SK-N-SH (cell line): ENCODE measurements at regions not wholly inside any gene's neighbourhood (a gene's known extent, or its start where the extent isn't known, plus 50 kb on each side); places are given as distances from the start of the nearest gene placed in this dataset.

Source experiments
- CTCF ChIA-PET: fragments of 300-600, 350-600 bp; formaldehyde crosslinking; extraction: SDS; loops from one replicate; lab custom pipeline; 2021; lab: Yijun Ruan, JAX
- POLR2A ChIA-PET: fragments of 350-600 bp; sonication (Branson Sonifier 250); formaldehyde crosslinking; extraction: SDS; loops from one replicate; lab custom pipeline; 2020; ENCODE audit warnings: antibody characterized with exemption, inconsistent platforms; lab: Yijun Ruan, JAX
- DNase-seq: peaks from one replicate; pipeline ENCODE4 v3.0.0; 2012
- H2AFZ ChIP-seq: fragments of 200-600 bp; sonication (generic); 2 replicates; pipeline ENCODE4 v1.8.1; 2016; ENCODE audit warnings: antibody characterized with exemption, mild to moderate bottlenecking, low read depth
- H3F3A ChIP-seq: fragments of 200-600 bp; sonication (generic); replicated peaks from 2 replicates; pipeline ENCODE3; 2016; ENCODE audit warnings: antibody characterized with exemption, mild to moderate bottlenecking; ENCODE audit not compliant: insufficient read depth
- H3K27ac ChIP-seq, 2 experiments: fragments of 200-500 bp in 1 of 2; fragments of 200-600 bp in 1 of 2; sonication (Bioruptor generic) in 1 of 2; sonication (generic), shearing (Covaris generic) in 1 of 2; 2 replicates each; pipeline versions ENCODE4 v1.5.1 to v1.6.1; 2014 to 2016; ENCODE audit warnings: low read depth in 2 of 2, inconsistent platforms in 1 of 2, low read length in 1 of 2, mild to moderate bottlenecking in 1 of 2, mixed read lengths in 1 of 2
- H3K27me3 ChIP-seq: fragments of 200-600 bp; sonication (generic), shearing (Covaris generic); 2 replicates; pipeline ENCODE4 v1.6.1; 2016; ENCODE audit warnings: mixed run types; ENCODE audit not compliant: insufficient read depth
- H3K36me3 ChIP-seq, 2 experiments: fragments of 200-500 bp in 1 of 2; fragments of 200-600 bp in 1 of 2; sonication (Bioruptor generic) in 1 of 2; sonication (generic) in 1 of 2; replicated peaks in 1 of 2; 2 replicates each; pipeline versions ENCODE3 to v1.5.1; 2014 to 2016; ENCODE audit warnings: low read length in 1 of 2, mild to moderate bottlenecking in 1 of 2; ENCODE audit not compliant: insufficient read depth in 2 of 2, control insufficient read depth in 1 of 2
- H3K4me1 ChIP-seq, 2 experiments: fragments of 200-500 bp in 1 of 2; fragments of 200-600 bp in 1 of 2; sonication (Bioruptor generic) in 1 of 2; sonication (generic), shearing (Covaris generic) in 1 of 2; 2 replicates each; pipeline versions ENCODE4 v1.5.1 to v1.6.1; 2014 to 2016; ENCODE audit warnings: low read depth in 1 of 2, low read length in 1 of 2, mixed run types in 1 of 2; ENCODE audit not compliant: insufficient read depth in 2 of 2, control insufficient read depth in 1 of 2
- H3K4me2 ChIP-seq: fragments of 200-600 bp; sonication (generic), shearing (Covaris generic); 2 replicates; pipeline ENCODE4 v1.6.1; 2017; ENCODE audit warnings: mixed run types
- H3K4me3 ChIP-seq, 2 experiments: fragments of 200-500 bp in 1 of 2; fragments of 200-600 bp in 1 of 2; sonication (Bioruptor generic) in 1 of 2; sonication (generic), shearing (Covaris generic) in 1 of 2; 2 replicates each; pipeline versions ENCODE4 v1.5.1 to v1.8.1; 2014 to 2016; ENCODE audit warnings: low read depth in 2 of 2, inconsistent platforms in 1 of 2, low read length in 1 of 2, mild to moderate bottlenecking in 1 of 2, mixed read lengths in 1 of 2, moderate library complexity in 1 of 2
- H3K79me2 ChIP-seq: fragments of 200-600 bp; sonication (generic); 2 replicates; pipeline ENCODE4 v1.8.1; 2017; ENCODE audit warnings: mild to moderate bottlenecking; ENCODE audit not compliant: insufficient read depth
- H3K9ac ChIP-seq: fragments of 200-600 bp; sonication (generic); 2 replicates; pipeline ENCODE4 v1.6.1; 2017; ENCODE audit warnings: mixed run types
- H3K9me2 ChIP-seq: fragments of 200-600 bp; sonication (generic); 2 replicates; pipeline ENCODE4 v1.6.1; 2017; ENCODE audit warnings: mixed run types
- H3K9me3 ChIP-seq: fragments of 200-600 bp; sonication (generic); 2 replicates; pipeline ENCODE4 v1.6.1; 2017; ENCODE audit warnings: mixed run types, mild to moderate bottlenecking, moderate library complexity
- H4K20me1 ChIP-seq: fragments of 200-600 bp; sonication (generic); 2 replicates; pipeline ENCODE4 v1.6.1; 2017; ENCODE audit warnings: mild to moderate bottlenecking, mixed run types; ENCODE audit not compliant: insufficient read depth
- CHD2 ChIP-seq: fragments of 150-350 bp; IDR thresholded peaks from 2 replicates; pipeline ENCODE4 v1.6.1; 2018; ENCODE audit warnings: low read length; ENCODE audit not compliant: partially characterized antibody
- CTCF ChIP-seq: fragments of 200-600 bp; sonication (generic); IDR thresholded peaks from 2 replicates; pipeline ENCODE4 v1.6.1; 2017; ENCODE audit warnings: antibody characterized with exemption, mild to moderate bottlenecking, moderate library complexity
- ELF1 ChIP-seq: IDR thresholded peaks from 2 replicates; pipeline ENCODE4 v1.4.0; 2012
- EP300 ChIP-seq, 2 experiments: IDR thresholded peaks; 2 replicates each; pipeline versions ENCODE4 v1.4.0 to v1.6.1; 2012; ENCODE audit warnings: borderline replicate concordance in 1 of 2, low read depth in 1 of 2, low read length in 1 of 2
- FOSL2 ChIP-seq: IDR thresholded peaks from 2 replicates; pipeline ENCODE4 v1.4.0; 2012; ENCODE audit warnings: low read depth, mild to moderate bottlenecking, moderate library complexity, borderline replicate concordance
- MEF2A ChIP-seq: IDR thresholded peaks from 2 replicates; pipeline ENCODE4 v1.4.0; 2012; ENCODE audit warnings: low read depth, borderline replicate concordance
- NFIC ChIP-seq: IDR thresholded peaks from 2 replicates; pipeline ENCODE4 v1.4.0; 2012; ENCODE audit warnings: borderline replicate concordance
- NRF1 ChIP-seq: IDR thresholded peaks from 2 replicates; pipeline ENCODE4 v1.6.1; 2012; ENCODE audit warnings: low read depth, mild to moderate bottlenecking, low read length
- POLR2AphosphoS5 ChIP-seq: IDR thresholded peaks from 2 replicates; pipeline ENCODE4 v1.6.1; 2012; ENCODE audit warnings: low read depth, low read length
- RAD21 ChIP-seq: IDR thresholded peaks from 2 replicates; pipeline ENCODE4 v1.6.1; 2012; ENCODE audit warnings: mild to moderate bottlenecking, low read length
- RFX5 ChIP-seq: IDR thresholded peaks from 2 replicates; pipeline ENCODE4 v1.6.1; 2012; ENCODE audit warnings: mild to moderate bottlenecking, improper control_type of control experiment, low read length
- TAF1 ChIP-seq: IDR thresholded peaks from 2 replicates; pipeline ENCODE4 v1.6.1; 2012; ENCODE audit warnings: low read depth, mild to moderate bottlenecking, low read length, moderate library complexity, borderline replicate concordance
- TCF12 ChIP-seq: IDR thresholded peaks from 2 replicates; pipeline ENCODE4 v1.4.0; 2012
- USF1 ChIP-seq: IDR thresholded peaks from 2 replicates; pipeline ENCODE4 v1.4.0; 2012; ENCODE audit warnings: low read depth, borderline replicate concordance
- YY1 ChIP-seq: IDR thresholded peaks from 2 replicates; pipeline ENCODE4 v1.4.0; 2012; ENCODE audit warnings: low read depth, mild to moderate bottlenecking
- ZBTB33 ChIP-seq: IDR thresholded peaks from 2 replicates; pipeline ENCODE4 v1.4.0; 2012; ENCODE audit warnings: low read depth, borderline replicate concordance
- WGBS: methylation state at CpG from one replicate; pipeline ENCODE4 v1.1.6; 2017; ENCODE audit warnings: low lambda C conversion rate; 5-methylcytosine and 5-hydroxymethylcytosine counted together
- TF ChIP-seq, protein P1 (sequence below): fragments of 150-350 bp; IDR thresholded peaks from 2 replicates; pipeline ENCODE4 v1.6.1; 2017; ENCODE audit warnings: antibody characterized with exemption, low read length, low read depth, borderline replicate concordance
- TF ChIP-seq, protein P2 (sequence below): IDR thresholded peaks from 2 replicates; pipeline ENCODE4 v1.6.1; 2012; ENCODE audit warnings: mild to moderate bottlenecking, low read depth, low read length, moderate library complexity
- TF ChIP-seq, protein P3 (sequence below): IDR thresholded peaks from 2 replicates; pipeline ENCODE4 v1.4.0; 2012; ENCODE audit warnings: low read depth

- POLR2A ChIA-PET: no interaction called here
- H4K20me1 ChIP-seq: no peaks in the 10 kb centered on the region
- no peak overlapping the region for H3K9ac ChIP-seq
- H3K79me2 ChIP-seq: no peaks in the 10 kb centered on the region
- no peak overlapping the region for H2AFZ ChIP-seq
- 73% methylated on average over 4 of the region's 4 CpGs for WGBS
- H3K9me2 ChIP-seq: no peaks in the 10 kb centered on the region
- no peaks in the 10 kb centered on the region for H3K36me3 ChIP-seq
- no peaks in the 10 kb centered on the region for H3K27me3 ChIP-seq
- H3K9me3 ChIP-seq: no peaks in the 10 kb centered on the region
- no peaks in the 10 kb centered on the region for H3K4me1 ChIP-seq
- no peak for DNase-seq
- no peak overlapping the region for H3K4me3 ChIP-seq
- H3K4me2 ChIP-seq: no peak overlapping the region
- TF ChIP-seq ZBTB33 (no peak), FOSL2 (no peak), NFIC (no peak), NRF1 (no peak), POLR2AphosphoS5 (no peak), YY1 (no peak), TCF12 (no peak), ELF1 (no peak), RFX5 (no peak), USF1 (no peak), MEF2A (no peak), EP300 (IDR thresholded peaks at IDR 0.05; ENCODE audit: borderline replicate concordance in 1 of 2, low read depth in 1 of 2, low read length in 1 of 2) (no peak), TAF1 (no peak), RAD21 (no peak), CTCF (no peak), CHD2 (no peak)
- TF ChIP-seq, protein P1, sequence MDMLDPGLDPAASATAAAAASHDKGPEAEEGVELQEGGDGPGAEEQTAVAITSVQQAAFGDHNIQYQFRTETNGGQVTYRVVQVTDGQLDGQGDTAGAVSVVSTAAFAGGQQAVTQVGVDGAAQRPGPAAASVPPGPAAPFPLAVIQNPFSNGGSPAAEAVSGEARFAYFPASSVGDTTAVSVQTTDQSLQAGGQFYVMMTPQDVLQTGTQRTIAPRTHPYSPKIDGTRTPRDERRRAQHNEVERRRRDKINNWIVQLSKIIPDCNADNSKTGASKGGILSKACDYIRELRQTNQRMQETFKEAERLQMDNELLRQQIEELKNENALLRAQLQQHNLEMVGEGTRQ: no peak
- TF ChIP-seq, protein P2, sequence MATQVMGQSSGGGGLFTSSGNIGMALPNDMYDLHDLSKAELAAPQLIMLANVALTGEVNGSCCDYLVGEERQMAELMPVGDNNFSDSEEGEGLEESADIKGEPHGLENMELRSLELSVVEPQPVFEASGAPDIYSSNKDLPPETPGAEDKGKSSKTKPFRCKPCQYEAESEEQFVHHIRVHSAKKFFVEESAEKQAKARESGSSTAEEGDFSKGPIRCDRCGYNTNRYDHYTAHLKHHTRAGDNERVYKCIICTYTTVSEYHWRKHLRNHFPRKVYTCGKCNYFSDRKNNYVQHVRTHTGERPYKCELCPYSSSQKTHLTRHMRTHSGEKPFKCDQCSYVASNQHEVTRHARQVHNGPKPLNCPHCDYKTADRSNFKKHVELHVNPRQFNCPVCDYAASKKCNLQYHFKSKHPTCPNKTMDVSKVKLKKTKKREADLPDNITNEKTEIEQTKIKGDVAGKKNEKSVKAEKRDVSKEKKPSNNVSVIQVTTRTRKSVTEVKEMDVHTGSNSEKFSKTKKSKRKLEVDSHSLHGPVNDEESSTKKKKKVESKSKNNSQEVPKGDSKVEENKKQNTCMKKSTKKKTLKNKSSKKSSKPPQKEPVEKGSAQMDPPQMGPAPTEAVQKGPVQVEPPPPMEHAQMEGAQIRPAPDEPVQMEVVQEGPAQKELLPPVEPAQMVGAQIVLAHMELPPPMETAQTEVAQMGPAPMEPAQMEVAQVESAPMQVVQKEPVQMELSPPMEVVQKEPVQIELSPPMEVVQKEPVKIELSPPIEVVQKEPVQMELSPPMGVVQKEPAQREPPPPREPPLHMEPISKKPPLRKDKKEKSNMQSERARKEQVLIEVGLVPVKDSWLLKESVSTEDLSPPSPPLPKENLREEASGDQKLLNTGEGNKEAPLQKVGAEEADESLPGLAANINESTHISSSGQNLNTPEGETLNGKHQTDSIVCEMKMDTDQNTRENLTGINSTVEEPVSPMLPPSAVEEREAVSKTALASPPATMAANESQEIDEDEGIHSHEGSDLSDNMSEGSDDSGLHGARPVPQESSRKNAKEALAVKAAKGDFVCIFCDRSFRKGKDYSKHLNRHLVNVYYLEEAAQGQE: no peak
- TF ChIP-seq, protein P3, sequence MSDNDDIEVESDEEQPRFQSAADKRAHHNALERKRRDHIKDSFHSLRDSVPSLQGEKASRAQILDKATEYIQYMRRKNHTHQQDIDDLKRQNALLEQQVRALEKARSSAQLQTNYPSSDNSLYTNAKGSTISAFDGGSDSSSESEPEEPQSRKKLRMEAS: no peak
- no peaks in the 10 kb centered on the region for H3F3A ChIP-seq
- no peak overlapping the region for H3K27ac ChIP-seq
- CTCF ChIA-PET: interaction anchor here (1.4 kb wide), 1 partner anchor 65 kb away, joined by 4 read pairs; no protein-coding TSS in a partner anchor
Measured at GRCh38 chr3:30107531-30107930, 498.9 kb upstream of the TGFBR2 start.
